SK-N-SH (cell line): ENCODE measurements at regions not wholly inside any gene's neighbourhood (a gene's known extent, or its start where the extent isn't known, plus 50 kb on each side); places are given as distances from the start of the nearest gene placed in this dataset.

Experiments used
- CTCF ChIA-PET: fragments of 300-600, 350-600 bp; formaldehyde crosslinking; extraction: SDS; loops from one replicate; lab custom pipeline; 2021; lab: Yijun Ruan, JAX
- POLR2A ChIA-PET: fragments of 350-600 bp; sonication (Branson Sonifier 250); formaldehyde crosslinking; extraction: SDS; loops from one replicate; lab custom pipeline; 2020; ENCODE audit warnings: antibody characterized with exemption, inconsistent platforms; lab: Yijun Ruan, JAX
- DNase-seq: peaks from one replicate; pipeline ENCODE4 v3.0.0; 2012
- H2AFZ ChIP-seq: fragments of 200-600 bp; sonication (generic); 2 replicates; pipeline ENCODE4 v1.8.1; 2016; ENCODE audit warnings: antibody characterized with exemption, mild to moderate bottlenecking, low read depth
- H3F3A ChIP-seq: fragments of 200-600 bp; sonication (generic); replicated peaks from 2 replicates; pipeline ENCODE3; 2016; ENCODE audit warnings: antibody characterized with exemption, mild to moderate bottlenecking; ENCODE audit not compliant: insufficient read depth
- H3K27ac ChIP-seq, 2 experiments: fragments of 200-500 bp in 1 of 2; fragments of 200-600 bp in 1 of 2; sonication (Bioruptor generic) in 1 of 2; sonication (generic), shearing (Covaris generic) in 1 of 2; 2 replicates each; pipeline versions ENCODE4 v1.5.1 to v1.6.1; 2014 to 2016; ENCODE audit warnings: low read depth in 2 of 2, inconsistent platforms in 1 of 2, low read length in 1 of 2, mild to moderate bottlenecking in 1 of 2, mixed read lengths in 1 of 2
- H3K27me3 ChIP-seq: fragments of 200-600 bp; sonication (generic), shearing (Covaris generic); 2 replicates; pipeline ENCODE4 v1.6.1; 2016; ENCODE audit warnings: mixed run types; ENCODE audit not compliant: insufficient read depth
- H3K36me3 ChIP-seq, 2 experiments: fragments of 200-500 bp in 1 of 2; fragments of 200-600 bp in 1 of 2; sonication (Bioruptor generic) in 1 of 2; sonication (generic) in 1 of 2; replicated peaks in 1 of 2; 2 replicates each; pipeline versions ENCODE3 to v1.5.1; 2014 to 2016; ENCODE audit warnings: low read length in 1 of 2, mild to moderate bottlenecking in 1 of 2; ENCODE audit not compliant: insufficient read depth in 2 of 2, control insufficient read depth in 1 of 2
- H3K4me1 ChIP-seq, 2 experiments: fragments of 200-500 bp in 1 of 2; fragments of 200-600 bp in 1 of 2; sonication (Bioruptor generic) in 1 of 2; sonication (generic), shearing (Covaris generic) in 1 of 2; 2 replicates each; pipeline versions ENCODE4 v1.5.1 to v1.6.1; 2014 to 2016; ENCODE audit warnings: low read depth in 1 of 2, low read length in 1 of 2, mixed run types in 1 of 2; ENCODE audit not compliant: insufficient read depth in 2 of 2, control insufficient read depth in 1 of 2
- H3K4me2 ChIP-seq: fragments of 200-600 bp; sonication (generic), shearing (Covaris generic); 2 replicates; pipeline ENCODE4 v1.6.1; 2017; ENCODE audit warnings: mixed run types
- H3K4me3 ChIP-seq, 2 experiments: fragments of 200-500 bp in 1 of 2; fragments of 200-600 bp in 1 of 2; sonication (Bioruptor generic) in 1 of 2; sonication (generic), shearing (Covaris generic) in 1 of 2; 2 replicates each; pipeline versions ENCODE4 v1.5.1 to v1.8.1; 2014 to 2016; ENCODE audit warnings: low read depth in 2 of 2, inconsistent platforms in 1 of 2, low read length in 1 of 2, mild to moderate bottlenecking in 1 of 2, mixed read lengths in 1 of 2, moderate library complexity in 1 of 2
- H3K79me2 ChIP-seq: fragments of 200-600 bp; sonication (generic); 2 replicates; pipeline ENCODE4 v1.8.1; 2017; ENCODE audit warnings: mild to moderate bottlenecking; ENCODE audit not compliant: insufficient read depth
- H3K9ac ChIP-seq: fragments of 200-600 bp; sonication (generic); 2 replicates; pipeline ENCODE4 v1.6.1; 2017; ENCODE audit warnings: mixed run types
- H3K9me2 ChIP-seq: fragments of 200-600 bp; sonication (generic); 2 replicates; pipeline ENCODE4 v1.6.1; 2017; ENCODE audit warnings: mixed run types
- H3K9me3 ChIP-seq: fragments of 200-600 bp; sonication (generic); 2 replicates; pipeline ENCODE4 v1.6.1; 2017; ENCODE audit warnings: mixed run types, mild to moderate bottlenecking, moderate library complexity
- H4K20me1 ChIP-seq: fragments of 200-600 bp; sonication (generic); 2 replicates; pipeline ENCODE4 v1.6.1; 2017; ENCODE audit warnings: mild to moderate bottlenecking, mixed run types; ENCODE audit not compliant: insufficient read depth
- ELF1 ChIP-seq: IDR thresholded peaks from 2 replicates; pipeline ENCODE4 v1.4.0; 2012
- EP300 ChIP-seq, 2 experiments: IDR thresholded peaks; 2 replicates each; pipeline versions ENCODE4 v1.4.0 to v1.6.1; 2012; ENCODE audit warnings: borderline replicate concordance in 1 of 2, low read depth in 1 of 2, low read length in 1 of 2
- FOXJ3 ChIP-seq: sonication (generic); formaldehyde crosslinking; IDR thresholded peaks from 2 replicates; pipeline ENCODE4 v1.5.1; 2020; ENCODE audit warnings: mild to moderate bottlenecking, missing genetic modification reagents
- FOXM1 ChIP-seq: IDR thresholded peaks from 2 replicates; pipeline ENCODE4 v1.4.0; 2012; ENCODE audit warnings: low read depth, mild to moderate bottlenecking
- GABPA ChIP-seq: IDR thresholded peaks from 2 replicates; pipeline ENCODE4 v1.4.0; 2012; ENCODE audit warnings: low read depth, mild to moderate bottlenecking
- IRF3 ChIP-seq: fragments of 150-350 bp; IDR thresholded peaks from 2 replicates; pipeline ENCODE4 v1.6.1; 2016; ENCODE audit warnings: mild to moderate bottlenecking, low read depth, low read length
- MAX ChIP-seq: IDR thresholded peaks from 2 replicates; pipeline ENCODE4 v1.4.0; 2012; ENCODE audit warnings: low read depth
- MXI1 ChIP-seq: IDR thresholded peaks from 2 replicates; pipeline ENCODE4 v1.6.1; 2012; ENCODE audit warnings: mild to moderate bottlenecking, low read depth, low read length, improper control_type of control experiment
- NFIC ChIP-seq: IDR thresholded peaks from 2 replicates; pipeline ENCODE4 v1.4.0; 2012; ENCODE audit warnings: borderline replicate concordance
- NRF1 ChIP-seq: IDR thresholded peaks from 2 replicates; pipeline ENCODE4 v1.6.1; 2012; ENCODE audit warnings: low read depth, mild to moderate bottlenecking, low read length
- RXRA ChIP-seq: IDR thresholded peaks from 2 replicates; pipeline ENCODE4 v1.4.0; 2012; ENCODE audit warnings: low read depth, mild to moderate bottlenecking, borderline replicate concordance
- SMC3 ChIP-seq: IDR thresholded peaks from 2 replicates; pipeline ENCODE4 v1.6.1; 2012; ENCODE audit warnings: low read depth, low read length, improper control_type of control experiment
- TCF12 ChIP-seq: IDR thresholded peaks from 2 replicates; pipeline ENCODE4 v1.4.0; 2012
- ZBTB33 ChIP-seq: IDR thresholded peaks from 2 replicates; pipeline ENCODE4 v1.4.0; 2012; ENCODE audit warnings: low read depth, borderline replicate concordance
- WGBS: methylation state at CpG from one replicate; pipeline ENCODE4 v1.1.6; 2017; ENCODE audit warnings: low lambda C conversion rate; 5-methylcytosine and 5-hydroxymethylcytosine counted together

- H3F3A ChIP-seq: no peaks in the 10 kb centered on the region
- WGBS: 26% methylated on average over 6 of the region's 6 CpGs
- no peaks in the 10 kb centered on the region for H3K9me2 ChIP-seq
- H3K4me3 ChIP-seq: no peak overlapping the region
- H3K79me2 ChIP-seq: no peaks in the 10 kb centered on the region
- ChIA-PET CTCF (no interaction called here), POLR2A (no interaction called here)
- no peak overlapping the region for H3K27ac ChIP-seq
- H3K9ac ChIP-seq: no peak overlapping the region
- H3K4me1 ChIP-seq: no peaks in the 10 kb centered on the region
- H3K9me3 ChIP-seq: no peaks in the 10 kb centered on the region
- H4K20me1 ChIP-seq: no peaks in the 10 kb centered on the region
- no peak for DNase-seq
- H3K27me3 ChIP-seq: no peaks in the 10 kb centered on the region
- H3K4me2 ChIP-seq: no peak overlapping the region
- H2AFZ ChIP-seq: no peak overlapping the region
- TF ChIP-seq EP300 (IDR thresholded peaks at IDR 0.05; ENCODE audit: borderline replicate concordance in 1 of 2, low read depth in 1 of 2, low read length in 1 of 2) (no peak), ELF1 (no peak), MXI1 (no peak), GABPA (no peak), MAX (no peak), RXRA (no peak), TCF12 (no peak), NRF1 (no peak), FOXJ3 (CRISPR knock-in tag) (no peak), IRF3 (no peak), ZBTB33 (no peak), FOXM1 (no peak)
- H3K36me3 ChIP-seq: no peaks in the 10 kb centered on the region
Observed at GRCh38 chrX:124548571-124548970, 202.2 kb downstream of the SH2D1A start.

- no peaks in the 10 kb centered on the region for H4K20me1 ChIP-seq
- TF ChIP-seq SMC3: no peak
- TF ChIP-seq NFIC: no peak
- TF ChIP-seq MAX: no peak
- H3K27ac ChIP-seq: no peak overlapping the region
- no peaks in the 10 kb centered on the region for H3K79me2 ChIP-seq
- H3K9me2 ChIP-seq: no peaks in the 10 kb centered on the region
- H3K36me3 ChIP-seq: no peaks in the 10 kb centered on the region
- no peak overlapping the region for H2AFZ ChIP-seq
- H3K4me2 ChIP-seq: no peak overlapping the region
- no peak for DNase-seq
- H3K4me3 ChIP-seq: no peak overlapping the region
- no peaks in the 10 kb centered on the region for H3K4me1 ChIP-seq
- ChIA-PET CTCF (no interaction called here), POLR2A (no interaction called here)
- no peak overlapping the region for H3K9ac ChIP-seq
- no peaks in the 10 kb centered on the region for H3F3A ChIP-seq
- no peaks in the 10 kb centered on the region for H3K9me3 ChIP-seq
- H3K27me3 ChIP-seq: no peaks in the 10 kb centered on the region
- 9% methylated on average over 2 of the region's 2 CpGs for whole genome bisulfite sequencing
Observed at GRCh38 chrX:124555036-124555595, 208.8 kb downstream of the SH2D1A start.
